ENCODE measurements at regions not wholly inside any gene's neighbourhood (a gene's known extent, or its start where the extent isn't known, plus 50 kb on each side); places are given as distances from the start of the nearest gene placed in this dataset.

- no peak overlapping the region for H3K4me3 ChIP-seq
- H3K9me3 ChIP-seq = no peaks in the 10 kb centered on the region
- no peaks in the 10 kb centered on the region for H3K4me1 ChIP-seq
- TF ChIP-seq POLR2A (IDR thresholded peaks at IDR 0.05) = no peak
- TF ChIP-seq CTCF (IDR thresholded peaks at IDR 0.05) = no peak
- DNase-seq = no peak
- H3K36me3 ChIP-seq = no peaks in the 10 kb centered on the region
- no peaks in the 10 kb centered on the region for H3K27me3 ChIP-seq
- no peak overlapping the region for H3K27ac ChIP-seq
- intact Hi-C loops (cut with DNase I) = no loop called here
- WGBS, 2 donors = 66 to 87% methylated on average over 4 of the region's 4 CpGs
These were observed 150.0 kb downstream of the SHOX2 start for GRCh38 chr3:157956176-157956575.

- H3K27ac ChIP-seq = no peak overlapping the region
- no peaks in the 10 kb centered on the region for H3K9me3 ChIP-seq
- no peak overlapping the region for H3K4me3 ChIP-seq
- H3K27me3 ChIP-seq = no peaks in the 10 kb centered on the region
- intact Hi-C loops (cut with DNase I) = no loop called here
- no peak for DNase-seq
- H3K36me3 ChIP-seq = no peaks in the 10 kb centered on the region
- 40 to 43% methylated on average over 2 of the region's 2 CpGs for WGBS, 2 donors
- no peaks in the 10 kb centered on the region for H3K4me1 ChIP-seq
- TF ChIP-seq CTCF (IDR thresholded peaks at IDR 0.05) (no peak), POLR2A (IDR thresholded peaks at IDR 0.05) (no peak)
These were observed 152.7 kb downstream of the SHOX2 start for GRCh38 chr3:157953565-157953964.

- TF ChIP-seq POLR2A (IDR thresholded peaks at IDR 0.05) (no peak), CTCF (IDR thresholded peaks at IDR 0.05) (no peak)
- Histone ChIP-seq H3K4me1 (no peaks in the 10 kb centered on the region), H3K27ac (no peak overlapping the region), H3K4me3 (no peak overlapping the region), H3K27me3 (peaks cover 0 to 5% (median 0%) of the 10 kb centered on the region in 4 donors), H3K9me3 (no peaks in the 10 kb centered on the region), H3K36me3 (no peaks in the 10 kb centered on the region)
- whole genome bisulfite sequencing, 2 donors = 35 to 41% methylated on average over 5 of the region's 5 CpGs
- no peak for DNase-seq
- intact Hi-C loops (cut with DNase I) = no loop called here
These were observed 157.4 kb downstream of the SHOX2 start for GRCh38 chr3:157948605-157949383.

- H3K27ac ChIP-seq = no peak overlapping the region
- TF ChIP-seq CTCF (IDR thresholded peaks at IDR 0.05) = no peak
- no peaks in the 10 kb centered on the region for H3K27me3 ChIP-seq
- no peaks in the 10 kb centered on the region for H3K9me3 ChIP-seq
- H3K36me3 ChIP-seq = no peaks in the 10 kb centered on the region
- 69 to 75% methylated on average over 2 to 4 of the region's 4 CpGs for WGBS, 2 donors
- no peak for DNase-seq
- no peaks in the 10 kb centered on the region for H3K4me1 ChIP-seq
- no peak overlapping the region for H3K4me3 ChIP-seq
- intact Hi-C loops (cut with DNase I) = no loop called here
These were observed 167.1 kb downstream of the SHOX2 start for GRCh38 chr3:157939166-157939565.

- H3K4me3 ChIP-seq = no peak overlapping the region
- no peaks in the 10 kb centered on the region for H3K4me1 ChIP-seq
- intact Hi-C loops (cut with DNase I) = no loop called here
- H3K27me3 ChIP-seq = no peaks in the 10 kb centered on the region
- H3K36me3 ChIP-seq = no peaks in the 10 kb centered on the region
- H3K9me3 ChIP-seq = no peaks in the 10 kb centered on the region
- WGBS, 2 donors = 55 to 68% methylated on average over 5 of the region's 5 CpGs
- no peak for TF ChIP-seq CTCF (IDR thresholded peaks at IDR 0.05)
- TF ChIP-seq POLR2A (IDR thresholded peaks at IDR 0.05) = no peak
- DNase-seq = no peak
- H3K27ac ChIP-seq = no peak overlapping the region
These were observed 168.0 kb downstream of the SHOX2 start for GRCh38 chr3:157938154-157938779.
